GM19397 (cell line): ENCODE measurements at regions not wholly inside any gene's neighbourhood (a gene's known extent, or its start where the extent isn't known, plus 50 kb on each side); places are given as distances from the start of the nearest gene placed in this dataset.

Experiments
- ATAC-seq: cut with Tn5 transposase; IDR thresholded peaks from one replicate; pipeline ENCODE4 v1.9.1; 2021; ENCODE audit warnings: mild to moderate bottlenecking, moderate library complexity; ENCODE audit not compliant: unreplicated experiment

- no peak for ATAC-seq
Observed at GRCh38 chr17:72403713-72404209, 282.9 kb downstream of the SOX9 start.

GRCh38 chr17:72404872-72405271 is 284.1 kb downstream of the SOX9 start:
- no peak for ATAC-seq

- ATAC-seq: no peak
Observed at GRCh38 chr17:72405662-72406230, 284.9 kb downstream of the SOX9 start.

- no peak for ATAC-seq
Observed at GRCh38 chr17:72406498-72406897, 285.7 kb downstream of the SOX9 start.

GRCh38 chr17:72407336-72407909 is 286.6 kb downstream of the SOX9 start:
- ATAC-seq: peak; percentile 93

GRCh38 chr17:72407931-72408330 is 287.1 kb downstream of the SOX9 start:
- ATAC-seq: no peak

- ATAC-seq: no peak
Observed at GRCh38 chr17:72408641-72409040, 287.8 kb downstream of the SOX9 start.

- no peak for ATAC-seq
Observed at GRCh38 chr17:72409405-72410002, 288.7 kb downstream of the SOX9 start.

GRCh38 chr17:72411124-72411563 is 290.3 kb downstream of the SOX9 start:
- ATAC-seq: no peak

GRCh38 chr17:72412650-72413076 is 291.8 kb downstream of the SOX9 start:
- ATAC-seq: no peak

- ATAC-seq: no peak
Observed at GRCh38 chr17:72413077-72414031, 292.5 kb downstream of the SOX9 start.

- ATAC-seq: no peak
Observed at GRCh38 chr17:72414032-72414396, 293.2 kb downstream of the SOX9 start.

- no peak for ATAC-seq
Observed at GRCh38 chr17:72414967-72415853, 294.4 kb downstream of the SOX9 start.

- no peak for ATAC-seq
Observed at GRCh38 chr17:72416054-72416675, 295.3 kb downstream of the SOX9 start.

- ATAC-seq: no peak
Observed at GRCh38 chr17:72416905-72417304, 296.1 kb downstream of the SOX9 start.

- no peak for ATAC-seq
Observed at GRCh38 chr17:72417627-72418026, 296.8 kb downstream of the SOX9 start.

- peak; percentile 59 for ATAC-seq
Observed at GRCh38 chr17:72419866-72420774, 299.3 kb downstream of the SOX9 start.

GRCh38 chr17:72420775-72421127 is 299.9 kb downstream of the SOX9 start:
- no peak for ATAC-seq
